Loucy (cell line): ENCODE measurements at regions not wholly inside any gene's neighbourhood (a gene's known extent, or its start where the extent isn't known, plus 50 kb on each side); places are given as distances from the start of the nearest gene placed in this dataset.

Experiments
- H2AFZ ChIP-seq: fragments of 200-600 bp; sonication (generic); 2 replicates; pipeline ENCODE4 v1.6.0; 2016; ENCODE audit warnings: antibody characterized with exemption, mild to moderate bottlenecking, low read length, moderate library complexity
- H3F3A ChIP-seq: fragments of 200-600 bp; 2 replicates; pipeline ENCODE4 v1.6.0; 2016; ENCODE audit warnings: antibody characterized with exemption, low read depth, mild to moderate bottlenecking
- H3K27me3 ChIP-seq: fragments of 200-600 bp; sonication (generic); 2 replicates; pipeline ENCODE4 v1.6.1; 2014; ENCODE audit warnings: low read length, mild to moderate bottlenecking; ENCODE audit not compliant: insufficient read depth, poor library complexity, severe bottlenecking
- H3K36me3 ChIP-seq: fragments of 200-600 bp; sonication (generic); 2 replicates; pipeline ENCODE4 v1.6.1; 2016; ENCODE audit warnings: low read length; ENCODE audit not compliant: insufficient read depth
- H3K4me1 ChIP-seq: fragments of 200-600 bp; sonication (generic); 2 replicates; pipeline ENCODE4 v1.5.1; 2014; ENCODE audit warnings: low read length, mild to moderate bottlenecking; ENCODE audit not compliant: insufficient read depth, poor library complexity, severe bottlenecking
- H3K4me2 ChIP-seq: fragments of 200-600 bp; sonication (generic); 2 replicates; pipeline ENCODE4 v1.6.0; 2014; ENCODE audit warnings: antibody characterized with exemption, low read length, low read depth, mild to moderate bottlenecking; ENCODE audit not compliant: poor library complexity, severe bottlenecking
- H3K4me3 ChIP-seq: fragments of 200-600 bp; sonication (generic); 2 replicates; pipeline ENCODE4 v1.5.1; 2014; ENCODE audit warnings: low read length, mild to moderate bottlenecking, mixed read lengths; ENCODE audit not compliant: poor library complexity, severe bottlenecking
- H3K79me2 ChIP-seq: fragments of 200-600 bp; sonication (generic); 2 replicates; pipeline ENCODE4 v1.6.1; 2014; ENCODE audit warnings: low read length; ENCODE audit not compliant: insufficient read depth
- H3K9ac ChIP-seq: fragments of 200-600 bp; sonication (generic); 2 replicates; pipeline ENCODE4 v1.6.0; 2014; ENCODE audit warnings: mild to moderate bottlenecking, low read depth, low read length, moderate library complexity; ENCODE audit not compliant: poor library complexity, severe bottlenecking
- H3K9me2 ChIP-seq: fragments of 200-600 bp; sonication (generic); replicated peaks from 2 replicates; pipeline ENCODE4 v1.6.1; 2016; ENCODE audit warnings: low read depth, low read length, mixed read lengths
- H3K9me3 ChIP-seq: fragments of 200-600 bp; sonication (generic); 2 replicates; pipeline ENCODE4 v1.6.1; 2014; ENCODE audit warnings: mild to moderate bottlenecking, antibody characterized with exemption, low read length, low read depth; ENCODE audit not compliant: insufficient read depth
- H4K20me1 ChIP-seq: fragments of 200-600 bp; sonication (generic); 2 replicates; pipeline ENCODE4 v1.6.0; 2014; ENCODE audit warnings: antibody characterized with exemption, low read length, mild to moderate bottlenecking; ENCODE audit not compliant: insufficient read depth, poor library complexity, severe bottlenecking
- CTCF ChIP-seq: fragments of 200-600 bp; sonication (generic); conservative IDR thresholded peaks from 2 replicates; pipeline ENCODE4 v1.5.1; 2014; ENCODE audit warnings: mild to moderate bottlenecking, antibody characterized with exemption, low read length
- EZH2phosphoT487 ChIP-seq: fragments of 200-600 bp; IDR thresholded peaks from 2 replicates; pipeline ENCODE4 v1.6.1; 2018; ENCODE audit warnings: antibody characterized with exemption, mild to moderate bottlenecking, moderate library complexity, borderline replicate concordance

GRCh38 chr12:38144601-38145436 lies 171.8 kb upstream of the ALG10B start:
- H3K4me3 ChIP-seq = no peak overlapping the region
- H3K9me2 ChIP-seq = no peaks in the 10 kb centered on the region
- no peaks in the 10 kb centered on the region for H4K20me1 ChIP-seq
- peaks cover 3% of the 10 kb centered on the region; the same call in 1 of the 2 replicates for H3K9me3 ChIP-seq
- H2AFZ ChIP-seq = no peak overlapping the region
- no peaks in the 10 kb centered on the region for H3K36me3 ChIP-seq
- no peak overlapping the region for H3K9ac ChIP-seq
- no peak overlapping the region for H3K4me2 ChIP-seq
- no peaks in the 10 kb centered on the region for H3K79me2 ChIP-seq
- H3F3A ChIP-seq = no peaks in the 10 kb centered on the region
- H3K4me1 ChIP-seq = no peaks in the 10 kb centered on the region
- no peaks in the 10 kb centered on the region for H3K27me3 ChIP-seq
- TF ChIP-seq CTCF = no peak
- no peak for TF ChIP-seq EZH2phosphoT487

- H3K36me3 ChIP-seq = no peaks in the 10 kb centered on the region
- H3K79me2 ChIP-seq = no peaks in the 10 kb centered on the region
- H3K9me2 ChIP-seq = no peaks in the 10 kb centered on the region
- H2AFZ ChIP-seq = no peak overlapping the region
- H3K4me1 ChIP-seq = no peaks in the 10 kb centered on the region
- H4K20me1 ChIP-seq = no peaks in the 10 kb centered on the region
- H3K4me2 ChIP-seq = no peak overlapping the region
- no peak overlapping the region for H3K4me3 ChIP-seq
- no peak for TF ChIP-seq EZH2phosphoT487
- TF ChIP-seq CTCF = no peak
- no peaks in the 10 kb centered on the region for H3F3A ChIP-seq
- peaks cover 7% of the 10 kb centered on the region; the same call in 1 of the 2 replicates for H3K9me3 ChIP-seq
- H3K9ac ChIP-seq = no peak overlapping the region
- no peaks in the 10 kb centered on the region for H3K27me3 ChIP-seq
Measured at GRCh38 chr12:38149395-38150073, 167.0 kb upstream of the ALG10B start.

GRCh38 chr12:38151991-38152700 lies 164.4 kb upstream of the ALG10B start:
- no peak overlapping the region for H3K9ac ChIP-seq
- H3K4me2 ChIP-seq = no peak overlapping the region
- H3K9me2 ChIP-seq = no peaks in the 10 kb centered on the region
- H3K27me3 ChIP-seq = no peaks in the 10 kb centered on the region
- H3K9me3 ChIP-seq = peaks cover 6% of the 10 kb centered on the region; the same call in 1 of the 2 replicates
- H2AFZ ChIP-seq = no peak overlapping the region
- H3K4me1 ChIP-seq = no peaks in the 10 kb centered on the region
- TF ChIP-seq EZH2phosphoT487 = no peak
- TF ChIP-seq CTCF = no peak
- no peaks in the 10 kb centered on the region for H3F3A ChIP-seq
- H3K79me2 ChIP-seq = no peaks in the 10 kb centered on the region
- no peaks in the 10 kb centered on the region for H4K20me1 ChIP-seq
- no peak overlapping the region for H3K4me3 ChIP-seq
- no peaks in the 10 kb centered on the region for H3K36me3 ChIP-seq
